Thoracic aorta (tissue), 2 donors: ENCODE measurements at regions not wholly inside any gene's neighbourhood (a gene's known extent, or its start where the extent isn't known, plus 50 kb on each side); places are given as distances from the start of the nearest gene placed in this dataset.

Experiments
- ATAC-seq: fragments of 150-250 bp; one replicate; pipeline ENCODE4 v1.8.0; 2017; ENCODE audit warnings: low read depth; ENCODE audit not compliant: insufficient number of reproducible peaks, low FRiP score
- DNase-seq: peaks from one replicate; pipeline ENCODE4 v3.0.0-alpha.2; 2020; ENCODE audit warnings: low spot score
- H3K27ac ChIP-seq, 2 donors: fragments of 200-600 bp; sonication (generic); 1 replicate in 1 of 2; 2 replicates in 1 of 2; pipeline ENCODE4 v1.5.1; 2016; ENCODE audit warnings: mild to moderate bottlenecking in 2 of 2, moderate library complexity in 2 of 2
- H3K27me3 ChIP-seq: fragments of 200-600 bp; sonication (generic); replicated peaks from 2 replicates; pipeline ENCODE4 v1.6.0; 2016; ENCODE audit warnings: mild to moderate bottlenecking; ENCODE audit not compliant: insufficient read depth
- H3K36me3 ChIP-seq: fragments of 200-600 bp; sonication (generic); one replicate; pipeline ENCODE4 v1.5.1; 2016
- H3K4me1 ChIP-seq, 2 donors: fragments of 200-600 bp; sonication (generic); 1 replicate in 1 of 2; 2 replicates in 1 of 2; pipeline versions ENCODE4 v1.5.1 to v1.6.0; 2016; ENCODE audit warnings: low read depth in 2 of 2, mild to moderate bottlenecking in 1 of 2; ENCODE audit not compliant: control insufficient read depth in 1 of 2
- H3K4me3 ChIP-seq: fragments of 200-600 bp; sonication (generic); 2 replicates; pipeline ENCODE4 v1.5.1; 2016; ENCODE audit warnings: mild to moderate bottlenecking
- H3K9me3 ChIP-seq: fragments of 200-600 bp; sonication (generic); 2 replicates; pipeline ENCODE4 v1.5.1; 2016
- TF ChIP-seq, protein P1 (sequence below): fragments of 200-600 bp; sonication (generic); IDR thresholded peaks from one replicate; pipeline ENCODE4 v1.5.1; 2019; ENCODE audit warnings: antibody characterized with exemption

DNA sequence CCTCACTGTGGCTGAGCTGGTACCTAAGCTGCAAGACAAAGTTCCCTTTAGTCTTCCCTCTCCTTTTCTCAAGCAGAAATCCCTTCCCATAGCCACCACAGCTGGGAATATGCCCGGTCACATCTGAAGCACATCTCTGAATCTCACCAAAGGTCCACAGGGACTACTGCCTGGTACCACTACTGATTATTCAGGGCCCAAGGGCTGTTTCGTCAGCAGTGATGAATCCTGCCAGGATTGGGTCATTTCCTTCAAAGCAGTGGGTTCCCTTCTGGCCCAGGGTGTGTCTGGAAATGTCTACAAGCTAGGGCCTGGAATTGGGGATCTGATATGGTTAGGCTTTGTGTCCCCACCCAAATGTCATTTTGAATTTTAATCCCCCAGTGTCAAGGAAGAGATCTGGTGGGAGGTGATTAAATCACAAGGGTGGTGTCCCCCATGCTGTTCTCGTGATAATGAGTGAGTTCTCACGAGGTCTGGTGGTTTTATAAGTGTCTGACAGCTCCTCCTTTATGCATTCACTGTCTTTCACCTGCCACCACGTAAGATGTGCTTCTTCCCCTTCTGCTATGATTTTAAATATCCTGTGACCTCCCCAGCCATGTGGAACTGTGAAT lies 83.2 kb upstream of the FST start:
- Histone ChIP-seq H3K36me3 (no peaks in the 10 kb centered on the region), H3K27ac (no peak overlapping the region), H3K4me1 (peaks cover 0 to 8% of the 10 kb centered on the region in 2 donors), H3K27me3 (no peaks in the 10 kb centered on the region), H3K4me3 (no peak overlapping the region), H3K9me3 (no peaks in the 10 kb centered on the region)
- TF ChIP-seq, protein P1, sequence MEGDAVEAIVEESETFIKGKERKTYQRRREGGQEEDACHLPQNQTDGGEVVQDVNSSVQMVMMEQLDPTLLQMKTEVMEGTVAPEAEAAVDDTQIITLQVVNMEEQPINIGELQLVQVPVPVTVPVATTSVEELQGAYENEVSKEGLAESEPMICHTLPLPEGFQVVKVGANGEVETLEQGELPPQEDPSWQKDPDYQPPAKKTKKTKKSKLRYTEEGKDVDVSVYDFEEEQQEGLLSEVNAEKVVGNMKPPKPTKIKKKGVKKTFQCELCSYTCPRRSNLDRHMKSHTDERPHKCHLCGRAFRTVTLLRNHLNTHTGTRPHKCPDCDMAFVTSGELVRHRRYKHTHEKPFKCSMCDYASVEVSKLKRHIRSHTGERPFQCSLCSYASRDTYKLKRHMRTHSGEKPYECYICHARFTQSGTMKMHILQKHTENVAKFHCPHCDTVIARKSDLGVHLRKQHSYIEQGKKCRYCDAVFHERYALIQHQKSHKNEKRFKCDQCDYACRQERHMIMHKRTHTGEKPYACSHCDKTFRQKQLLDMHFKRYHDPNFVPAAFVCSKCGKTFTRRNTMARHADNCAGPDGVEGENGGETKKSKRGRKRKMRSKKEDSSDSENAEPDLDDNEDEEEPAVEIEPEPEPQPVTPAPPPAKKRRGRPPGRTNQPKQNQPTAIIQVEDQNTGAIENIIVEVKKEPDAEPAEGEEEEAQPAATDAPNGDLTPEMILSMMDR, result no peak
- DNase-seq (no peak), ATAC-seq (no peak)

DNA sequence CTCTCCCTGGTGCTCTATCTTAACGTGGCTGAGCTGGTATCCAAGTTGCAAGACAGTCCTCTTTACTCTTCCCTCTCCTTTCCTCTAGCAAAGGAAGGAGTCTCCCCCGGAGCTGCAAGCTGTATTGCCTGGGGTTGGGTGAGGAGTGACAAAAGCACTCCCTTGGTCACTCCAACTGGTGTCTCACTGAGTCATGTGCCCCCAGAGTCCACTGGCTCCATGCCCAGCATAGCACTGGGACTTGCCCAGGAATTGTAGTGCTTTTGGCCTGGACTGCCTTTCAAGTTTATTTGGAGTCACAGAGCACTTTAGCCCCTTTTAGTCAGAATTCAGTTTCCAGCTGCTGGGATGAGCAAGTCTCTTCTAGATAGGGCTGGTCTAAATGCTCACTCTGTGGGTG lies 82.6 kb upstream of the FST start:
- H3K4me3 ChIP-seq, result no peak overlapping the region
- H3K9me3 ChIP-seq, result no peaks in the 10 kb centered on the region
- H3K4me1 ChIP-seq, result peaks cover 0 to 8% of the 10 kb centered on the region in 2 donors
- H3K36me3 ChIP-seq, result no peaks in the 10 kb centered on the region
- H3K27ac ChIP-seq, result no peak overlapping the region
- no peak for ATAC-seq
- TF ChIP-seq, protein P1, result no peak
- no peak for DNase-seq
- H3K27me3 ChIP-seq, result no peaks in the 10 kb centered on the region

DNA sequence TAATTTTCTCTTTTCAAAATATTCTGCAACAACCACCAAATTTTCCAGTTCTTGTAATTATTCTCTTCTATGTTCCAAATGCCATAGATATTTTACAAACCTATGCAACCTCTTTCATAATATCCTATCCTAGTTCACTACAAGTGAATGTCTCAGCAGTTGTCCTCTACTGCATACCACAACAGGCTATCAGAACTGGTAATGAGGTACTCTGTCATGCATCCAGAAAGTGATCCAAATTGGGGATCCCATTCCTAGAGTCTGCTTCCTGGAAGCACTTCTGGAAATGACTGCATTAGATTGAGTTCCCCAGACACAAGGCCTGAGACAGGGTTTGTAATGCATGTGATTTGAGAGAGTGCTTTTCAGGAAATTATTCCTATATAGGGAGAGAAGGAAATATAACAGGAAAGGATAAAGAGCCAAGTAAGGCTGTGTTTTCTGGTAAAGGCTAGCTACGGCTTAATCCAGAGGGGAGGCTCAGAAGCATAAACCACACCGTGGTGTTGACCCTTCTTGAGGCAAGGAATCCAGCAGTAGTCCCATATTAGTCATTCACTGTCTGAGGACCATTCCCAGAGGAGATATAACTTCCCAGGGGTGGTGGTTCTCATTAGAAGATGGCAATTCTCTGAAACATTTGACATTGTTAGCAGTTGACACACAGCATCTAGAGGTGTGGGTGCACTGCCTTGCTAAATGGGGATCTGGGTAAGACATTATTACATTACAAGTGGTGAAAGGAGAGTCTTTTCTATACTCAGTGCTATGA lies 80.3 kb upstream of the FST start:
- H3K36me3 ChIP-seq, result no peaks in the 10 kb centered on the region
- TF ChIP-seq, protein P1, result no peak

DNA sequence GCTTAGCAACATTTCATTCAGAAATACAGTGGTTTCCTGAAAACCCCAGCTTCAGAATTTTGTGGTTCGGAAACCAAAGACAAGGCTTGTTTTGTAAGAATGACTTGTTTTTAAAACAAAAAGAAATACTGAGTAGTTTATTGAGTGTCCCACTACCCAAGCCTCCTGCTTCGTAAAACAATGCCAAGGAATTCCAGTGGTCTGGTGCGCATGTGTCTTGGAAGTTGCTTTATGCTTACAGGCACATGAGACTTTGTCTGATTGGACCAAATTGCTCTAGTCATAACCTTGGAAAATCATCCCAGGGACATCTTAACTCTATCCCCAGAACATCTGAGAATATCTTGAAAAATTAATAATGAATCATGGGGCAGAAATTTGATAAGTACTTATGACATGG lies 77.1 kb upstream of the FST start:
- DNase-seq (no peak), ATAC-seq (no peak)
- no peak overlapping the region for H3K27ac ChIP-seq
- TF ChIP-seq, protein P1, result no peak
- no peak overlapping the region for H3K4me3 ChIP-seq
- H3K27me3 ChIP-seq, result no peaks in the 10 kb centered on the region
- no peaks in the 10 kb centered on the region for H3K9me3 ChIP-seq
- H3K4me1 ChIP-seq, result peaks cover 0 to 2% of the 10 kb centered on the region in 2 donors
- H3K36me3 ChIP-seq, result no peaks in the 10 kb centered on the region

More for the DNA sequence above, 80.3 kb upstream of the FST start:
- DNase-seq (no peak), ATAC-seq (no peak)
- Histone ChIP-seq H3K27me3 (no peaks in the 10 kb centered on the region), H3K4me3 (no peak overlapping the region), H3K27ac (no peak overlapping the region), H3K4me1 (peaks cover 0 to 8% of the 10 kb centered on the region in 2 donors), H3K9me3 (no peaks in the 10 kb centered on the region)

DNA sequence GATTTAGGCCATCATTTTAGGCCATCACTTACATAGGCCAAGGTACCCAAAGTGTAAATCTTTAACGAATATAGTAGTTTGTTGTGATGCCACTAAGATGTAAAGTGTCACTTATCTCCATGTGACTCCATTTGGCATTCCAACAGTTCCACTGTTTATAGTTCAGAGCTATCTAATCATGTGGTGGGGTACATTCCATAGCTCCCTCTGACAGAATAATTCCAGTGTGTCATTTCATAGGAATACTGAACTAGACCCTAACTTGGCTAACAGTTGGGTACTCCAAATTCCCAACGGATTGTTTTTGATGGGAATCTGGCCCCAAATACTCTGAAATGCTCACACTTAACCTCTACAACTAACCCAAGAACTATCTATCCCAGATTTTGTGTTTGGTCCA lies 76.7 kb upstream of the FST start:
- DNase-seq (no peak), ATAC-seq (no peak)
- H3K36me3 ChIP-seq, result no peaks in the 10 kb centered on the region
- TF ChIP-seq, protein P1, result no peak
- no peaks in the 10 kb centered on the region for H3K27me3 ChIP-seq
- no peak overlapping the region for H3K4me3 ChIP-seq
- H3K4me1 ChIP-seq, result no peaks in the 10 kb centered on the region
- H3K27ac ChIP-seq, result no peak overlapping the region
- H3K9me3 ChIP-seq, result no peaks in the 10 kb centered on the region
